A673 (cell line): ENCODE measurements at regions not wholly inside any gene's neighbourhood (a gene's known extent, or its start where the extent isn't known, plus 50 kb on each side); places are given as distances from the start of the nearest gene placed in this dataset.

Experiments used
- BruUV-seq: library from RNA; stranded (reverse); fragments of 400-500 nt; replicated peaks from 2 replicates; lab custom pipeline; 2021; lab: Mats Ljungman, UMichigan
- CTCF ChIA-PET: fragments of 300-600 bp; sonication (Branson Sonifier 250); formaldehyde crosslinking; loops from one replicate; lab custom pipeline; 2022; ENCODE audit warnings: antibody characterized with exemption; lab: Charles Lee
- POLR2A ChIA-PET: fragments of 300-600 bp; sonication (Branson Sonifier 250); formaldehyde crosslinking; loops from one replicate; lab custom pipeline; 2022; ENCODE audit warnings: antibody characterized with exemption; ENCODE audit not compliant: low non-redundant PET; lab: Charles Lee
- DNase-seq: peaks from one replicate; pipeline ENCODE4 v3.0.0-alpha.2; 2015; ENCODE audit warnings: low spot score
- H3K27ac ChIP-seq: fragments of 200-600 bp; sonication (generic); 2 replicates; pipeline ENCODE4 v1.5.1; 2016; ENCODE audit warnings: mixed run types, low read depth, mild to moderate bottlenecking, mixed read lengths, antibody characterized with exemption, low read length; ENCODE audit not compliant: poor library complexity, severe bottlenecking
- H3K27me3 ChIP-seq: fragments of 200-600 bp; sonication (generic); replicated peaks from 2 replicates; pipeline ENCODE4 v1.6.1; 2017; ENCODE audit warnings: mixed run types, low read depth, mild to moderate bottlenecking, mixed read lengths, antibody characterized with exemption, low read length; ENCODE audit not compliant: insufficient read depth, poor library complexity
- H3K36me3 ChIP-seq: fragments of 200-600 bp; sonication (generic); 2 replicates; pipeline ENCODE4 v1.6.1; 2016; ENCODE audit warnings: mixed run types, mild to moderate bottlenecking, mixed read lengths, antibody characterized with exemption, low read length; ENCODE audit not compliant: insufficient read depth, poor library complexity, severe bottlenecking
- H3K4me1 ChIP-seq: fragments of 200-600 bp; sonication (generic); 2 replicates; pipeline ENCODE4 v1.6.1; 2017; ENCODE audit warnings: mixed run types, mild to moderate bottlenecking, mixed read lengths, antibody characterized with exemption, low read length; ENCODE audit not compliant: insufficient read depth, poor library complexity, severe bottlenecking
- H3K4me3 ChIP-seq: fragments of 200-600 bp; sonication (generic); 2 replicates; pipeline ENCODE4 v1.5.1; 2016; ENCODE audit warnings: low read depth, mixed run types, mild to moderate bottlenecking, mixed read lengths, low read length; ENCODE audit not compliant: poor library complexity, severe bottlenecking
- H3K9me3 ChIP-seq: fragments of 200-600 bp; sonication (generic); 2 replicates; pipeline ENCODE4 v1.6.1; 2016; ENCODE audit warnings: mixed run types, low read depth, mild to moderate bottlenecking, mixed read lengths, antibody characterized with exemption, low read length; ENCODE audit not compliant: poor library complexity, severe bottlenecking
- CTCF ChIP-seq: fragments of 300-800, 200-600 bp; sonication (generic); conservative IDR thresholded peaks from 2 replicates; pipeline ENCODE4 v1.5.1; 2017; ENCODE audit warnings: low read depth, mild to moderate bottlenecking, antibody characterized with exemption, low read length, moderate library complexity, mixed read lengths
- EZH2 ChIP-seq: fragments of 200-600 bp; sonication (generic); IDR thresholded peaks from 2 replicates; pipeline ENCODE4 v1.6.1; 2017; ENCODE audit warnings: borderline replicate concordance, low read depth, mild to moderate bottlenecking, mixed read lengths, antibody characterized with exemption, low read length; ENCODE audit not compliant: poor library complexity, severe bottlenecking
- intact Hi-C: fragments of 100-400 bp; cut with micrococcal nuclease; formaldehyde crosslinking; loops from one replicate; pipeline ENCODE4 v1.10.0; 2022; ENCODE audit not compliant: unreplicated experiment

DNA sequence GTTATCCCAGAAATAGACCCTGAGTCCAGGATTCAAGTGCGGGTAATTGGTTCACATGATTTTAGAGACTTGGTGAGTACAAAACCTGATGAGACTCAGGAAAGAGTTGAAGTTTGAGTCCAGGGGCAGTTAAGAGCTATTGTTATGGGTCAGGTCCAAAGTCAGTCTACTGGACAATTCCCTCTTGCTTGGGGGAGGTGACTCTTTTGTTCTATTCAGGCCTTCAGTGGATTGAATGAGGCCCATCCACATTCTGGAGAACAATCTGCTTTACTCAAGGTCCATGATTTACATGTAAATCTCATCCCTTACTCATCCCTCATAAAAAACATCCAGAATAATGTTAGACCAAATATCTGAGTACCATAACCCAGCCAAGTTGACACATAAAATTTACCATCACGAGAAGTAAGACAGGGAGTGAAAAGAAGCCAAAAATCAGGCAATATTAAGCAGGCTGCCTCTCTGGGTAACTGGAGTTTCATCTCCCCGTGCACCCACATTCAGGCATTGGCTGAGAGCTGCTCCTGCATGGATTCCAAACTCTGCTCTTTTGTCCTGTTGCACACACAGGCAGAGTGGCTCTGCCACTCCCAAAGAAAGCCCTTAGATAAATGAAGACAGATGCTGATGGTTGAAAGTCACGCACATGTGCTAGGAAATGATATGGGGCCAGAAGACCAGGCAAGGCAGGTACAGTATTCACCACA, 156.0 kb upstream of the SALL1 start:
- TF ChIP-seq EZH2 (no peak), CTCF (no peak)
- BruUV-seq: no TSS peak
- CTCF ChIA-PET: no interaction called here

DNA sequence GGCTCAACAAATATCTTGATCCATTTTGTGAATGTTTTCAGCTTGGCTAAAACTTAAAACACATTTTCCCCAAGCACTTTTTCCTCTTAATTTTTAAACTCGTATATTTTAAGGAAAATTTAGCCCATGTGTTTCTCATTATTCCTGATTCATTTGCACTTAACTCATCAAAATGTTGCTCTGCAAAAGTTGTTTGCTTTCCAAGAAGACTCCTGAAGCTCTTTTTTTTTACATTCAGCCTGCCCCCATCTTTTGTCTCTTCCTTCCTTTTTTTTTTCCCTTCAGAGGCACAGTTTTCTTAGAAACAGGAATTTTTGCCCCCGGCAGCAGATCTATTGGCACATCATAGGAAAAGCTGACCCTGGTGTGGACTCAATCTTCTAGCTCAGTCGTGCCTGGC, 155.0 kb upstream of the SALL1 start:
- Histone ChIP-seq H3K27ac (no peak overlapping the region), H3K9me3 (no peaks in the 10 kb centered on the region), H3K27me3 (no peaks in the 10 kb centered on the region), H3K4me3 (no peak overlapping the region), H3K4me1 (no peaks in the 10 kb centered on the region), H3K36me3 (no peaks in the 10 kb centered on the region)
- no peak for DNase-seq
- no TSS peak for BruUV-seq
- ChIA-PET POLR2A (no interaction called here), CTCF (no interaction called here)
- intact Hi-C loops: no loop called here
- no peak for TF ChIP-seq EZH2
- no peak for TF ChIP-seq CTCF

More for the DNA sequence above, 156.0 kb upstream of the SALL1 start:
- H3K36me3 ChIP-seq: no peaks in the 10 kb centered on the region
- no peak overlapping the region for H3K27ac ChIP-seq
- no peaks in the 10 kb centered on the region for H3K27me3 ChIP-seq
- intact Hi-C loops: no loop called here
- no peak overlapping the region for H3K4me3 ChIP-seq
- DNase-seq: no peak
- no peaks in the 10 kb centered on the region for H3K4me1 ChIP-seq
- no peaks in the 10 kb centered on the region for H3K9me3 ChIP-seq
- POLR2A ChIA-PET: no interaction called here

DNA sequence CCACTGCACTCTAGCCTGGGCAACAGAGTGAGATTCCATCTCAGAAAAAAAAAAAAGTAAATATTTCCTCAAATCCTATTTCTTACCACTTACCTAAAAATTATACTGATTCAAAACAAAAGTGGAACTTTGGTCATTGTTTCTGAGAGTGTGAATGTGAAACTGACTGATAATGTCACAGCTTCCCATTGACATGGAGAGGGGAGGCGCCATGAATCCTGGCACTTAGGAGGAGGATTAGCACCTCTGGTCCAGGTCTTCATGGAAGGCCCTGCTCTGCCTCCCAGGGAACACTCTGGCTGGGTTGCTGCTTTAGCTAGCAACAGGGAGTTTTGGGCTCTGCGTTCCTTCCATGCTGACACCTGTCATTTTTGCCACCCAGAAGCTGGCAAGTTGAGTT, 154.3 kb upstream of the SALL1 start:
- no peaks in the 10 kb centered on the region for H3K27me3 ChIP-seq
- no peak overlapping the region for H3K4me3 ChIP-seq
- H3K36me3 ChIP-seq: no peaks in the 10 kb centered on the region
- CTCF ChIA-PET: no interaction called here
- H3K4me1 ChIP-seq: no peaks in the 10 kb centered on the region
- no peak for DNase-seq
- no peak overlapping the region for H3K27ac ChIP-seq
- no TSS peak for BruUV-seq
- intact Hi-C loops: no loop called here
- TF ChIP-seq CTCF (no peak), EZH2 (no peak)
- no peaks in the 10 kb centered on the region for H3K9me3 ChIP-seq
- POLR2A ChIA-PET: no interaction called here
